GM12878 (cell line): ENCODE measurements at regions not wholly inside any gene's neighbourhood (a gene's known extent, or its start where the extent isn't known, plus 50 kb on each side); places are given as distances from the start of the nearest gene placed in this dataset.

Experiments used
- ATAC-seq: fragments of 200-7000 bp; cut with Tn5 transposase; 3 replicates; pipeline ENCODE4 v1.9.1; 2020; ENCODE audit warnings: mild to moderate bottlenecking, moderate library complexity
- BruUV-seq: library from RNA; stranded (reverse); fragments of 400-500 nt; replicated peaks from 2 replicates; lab custom pipeline; 2021; lab: Mats Ljungman, UMichigan
- CTCF ChIA-PET: fragments of 300-600 bp; sonication (Branson Sonifier 250); formaldehyde crosslinking; extraction: SDS; loops from one replicate; lab custom pipeline; 2021; ENCODE audit warnings: inconsistent platforms; lab: Yijun Ruan, JAX
- POLR2A ChIA-PET: fragments of 350-600 bp; formaldehyde crosslinking; extraction: SDS; loops from one replicate; lab custom pipeline; 2021; ENCODE audit warnings: inconsistent platforms; lab: Charles Lee
- RAD21 ChIA-PET: fragments of 300-600 bp; sonication (Branson Sonifier 250); formaldehyde crosslinking; loops from one replicate; lab custom pipeline; 2023; ENCODE audit warnings: antibody characterized with exemption; ENCODE audit not compliant: unreplicated experiment; lab: Charles Lee
- SMC1A ChIA-PET: fragments of 300-600 bp; sonication (Branson Sonifier 250); formaldehyde crosslinking; loops from one replicate; lab custom pipeline; 2023; ENCODE audit not compliant: unreplicated experiment, uncharacterized antibody; lab: Charles Lee
- DNase-seq: peaks from one replicate; pipeline ENCODE4 v3.0.0-alpha.2; 2011; ENCODE audit warnings: low read depth, low spot score
- FAIRE-seq: peaks from 3 replicates; lab custom pipeline; 2011; peaks lifted over from hg19 to GRCh38; lab: Jason Lieb, UNC
- H2AFZ ChIP-seq: 2 replicates; pipeline ENCODE4 v1.6.0; 2011; ENCODE audit warnings: low read depth, low read length, control low read depth; ENCODE audit not compliant: control insufficient read depth
- H3K27ac ChIP-seq: 2 replicates; pipeline ENCODE4 v1.5.1; 2011; ENCODE audit warnings: control low read depth; ENCODE audit not compliant: control insufficient read depth, insufficient read depth
- H3K27me3 ChIP-seq, 2 experiments: replicated peaks in 1 of 2; 2 replicates each; pipeline versions ENCODE4 v1.6.0 to v1.6.1; 2011; ENCODE audit warnings: low read length in 1 of 2; ENCODE audit not compliant: control insufficient read depth in 2 of 2, insufficient read depth in 2 of 2
- H3K36me3 ChIP-seq, 2 experiments: 2 replicates each; pipeline ENCODE4 v1.5.1; 2011; ENCODE audit warnings: low read length in 1 of 2; ENCODE audit not compliant: control insufficient read depth in 2 of 2, insufficient read depth in 2 of 2
- H3K4me1 ChIP-seq: 2 replicates; pipeline ENCODE4 v1.6.1; 2011; ENCODE audit warnings: mild to moderate bottlenecking, low read length, moderate library complexity, mixed read lengths; ENCODE audit not compliant: control insufficient read depth, insufficient read depth
- H3K4me2 ChIP-seq: 2 replicates; pipeline ENCODE4 v1.6.0; 2011; ENCODE audit warnings: control low read depth; ENCODE audit not compliant: control insufficient read depth, insufficient read depth
- H3K4me3 ChIP-seq: fragments of 200-600 bp; sonication (generic); 2 replicates; pipeline ENCODE4 v1.5.1; 2016
- H3K79me2 ChIP-seq: 2 replicates; pipeline ENCODE4 v1.6.0; 2011; ENCODE audit warnings: low read length; ENCODE audit not compliant: control insufficient read depth, insufficient read depth
- H3K9ac ChIP-seq: 2 replicates; pipeline ENCODE4 v1.8.0; 2011; ENCODE audit warnings: low read length, control low read depth, mixed read lengths; ENCODE audit not compliant: control insufficient read depth, insufficient read depth
- H3K9me3 ChIP-seq: replicated peaks from 3 replicates; pipeline ENCODE4 v1.5.1; 2011; ENCODE audit warnings: mild to moderate bottlenecking, low read length; ENCODE audit not compliant: control insufficient read depth, insufficient read depth
- H4K20me1 ChIP-seq: 2 replicates; pipeline ENCODE4 v1.6.0; 2011; ENCODE audit not compliant: control insufficient read depth, insufficient read depth
- CREM ChIP-seq: IDR thresholded peaks from 2 replicates; pipeline ENCODE4 v1.6.1; 2014; ENCODE audit warnings: antibody characterized with exemption, low read depth
- DPF2 ChIP-seq: fragments of 450-650 bp; IDR thresholded peaks from 2 replicates; pipeline ENCODE4 v1.6.1; 2017; ENCODE audit warnings: mild to moderate bottlenecking
- ESRRA ChIP-seq: IDR thresholded peaks from 2 replicates; pipeline ENCODE4 v1.6.1; 2012; ENCODE audit warnings: mild to moderate bottlenecking, low read length, improper control_type of control experiment
- HCFC1 ChIP-seq: fragments of 150-350 bp; IDR thresholded peaks from 2 replicates; pipeline ENCODE4 v1.6.1; 2014; ENCODE audit warnings: low read length
- REST ChIP-seq: IDR thresholded peaks from 2 replicates; pipeline ENCODE4 v1.6.1; 2012; ENCODE audit warnings: mild to moderate bottlenecking, low read depth, low read length
- ZNF207 ChIP-seq: fragments of 450-650 bp; IDR thresholded peaks from 2 replicates; pipeline ENCODE4 v1.6.1; 2014; ENCODE audit warnings: antibody characterized with exemption, mild to moderate bottlenecking, borderline replicate concordance
- WGBS: methylation state at CpG from one replicate; pipeline ENCODE4 v1.1.6; 2016; ENCODE audit warnings: low lambda C conversion rate; ENCODE audit not compliant: insufficient replicate concordance, insufficient coverage; ENCODE audit errors: missing lambda C conversion rate; 5-methylcytosine and 5-hydroxymethylcytosine counted together
- in situ Hi-C: fragments of 300-500 bp; cut with MboI; formaldehyde crosslinking; loops from 9 replicates; pipeline ENCODE4 v1.14.3; 2018; ENCODE audit warnings: mixed read lengths
- intact Hi-C: fragments of 100-400 bp; cut with micrococcal nuclease; formaldehyde crosslinking; loops from one replicate; pipeline ENCODE4 v1.14.2; 2022; ENCODE audit not compliant: unreplicated experiment
- TF ChIP-seq, protein P1 (sequence below): fragments of 450-650 bp; IDR thresholded peaks from 2 replicates; pipeline ENCODE4 v1.6.1; 2016; ENCODE audit warnings: mild to moderate bottlenecking, moderate library complexity, borderline replicate concordance

- WGBS, result 21% methylated on average over 4 of the region's 4 CpGs
- H3K27ac ChIP-seq, result no peak overlapping the region
- ChIA-PET POLR2A (no interaction called here), SMC1A (no interaction called here), CTCF (no interaction called here), RAD21 (no interaction called here)
- ATAC-seq, result no peak
- no peaks in the 10 kb centered on the region for H3K36me3 ChIP-seq
- H3K4me2 ChIP-seq, result no peak overlapping the region
- H3K9ac ChIP-seq, result no peak overlapping the region
- H2AFZ ChIP-seq, result no peak overlapping the region
- no peak for FAIRE-seq
- no peaks in the 10 kb centered on the region for H4K20me1 ChIP-seq
- no peaks in the 10 kb centered on the region for H3K27me3 ChIP-seq
- no peaks in the 10 kb centered on the region for H3K79me2 ChIP-seq
- intact Hi-C loops (no loop called here), in situ Hi-C loops (no loop called here)
- TF ChIP-seq CREM (no peak), ESRRA (no peak), HCFC1 (no peak), REST (no peak), ZNF207 (no peak), DPF2 (no peak)
- TF ChIP-seq, protein P1, sequence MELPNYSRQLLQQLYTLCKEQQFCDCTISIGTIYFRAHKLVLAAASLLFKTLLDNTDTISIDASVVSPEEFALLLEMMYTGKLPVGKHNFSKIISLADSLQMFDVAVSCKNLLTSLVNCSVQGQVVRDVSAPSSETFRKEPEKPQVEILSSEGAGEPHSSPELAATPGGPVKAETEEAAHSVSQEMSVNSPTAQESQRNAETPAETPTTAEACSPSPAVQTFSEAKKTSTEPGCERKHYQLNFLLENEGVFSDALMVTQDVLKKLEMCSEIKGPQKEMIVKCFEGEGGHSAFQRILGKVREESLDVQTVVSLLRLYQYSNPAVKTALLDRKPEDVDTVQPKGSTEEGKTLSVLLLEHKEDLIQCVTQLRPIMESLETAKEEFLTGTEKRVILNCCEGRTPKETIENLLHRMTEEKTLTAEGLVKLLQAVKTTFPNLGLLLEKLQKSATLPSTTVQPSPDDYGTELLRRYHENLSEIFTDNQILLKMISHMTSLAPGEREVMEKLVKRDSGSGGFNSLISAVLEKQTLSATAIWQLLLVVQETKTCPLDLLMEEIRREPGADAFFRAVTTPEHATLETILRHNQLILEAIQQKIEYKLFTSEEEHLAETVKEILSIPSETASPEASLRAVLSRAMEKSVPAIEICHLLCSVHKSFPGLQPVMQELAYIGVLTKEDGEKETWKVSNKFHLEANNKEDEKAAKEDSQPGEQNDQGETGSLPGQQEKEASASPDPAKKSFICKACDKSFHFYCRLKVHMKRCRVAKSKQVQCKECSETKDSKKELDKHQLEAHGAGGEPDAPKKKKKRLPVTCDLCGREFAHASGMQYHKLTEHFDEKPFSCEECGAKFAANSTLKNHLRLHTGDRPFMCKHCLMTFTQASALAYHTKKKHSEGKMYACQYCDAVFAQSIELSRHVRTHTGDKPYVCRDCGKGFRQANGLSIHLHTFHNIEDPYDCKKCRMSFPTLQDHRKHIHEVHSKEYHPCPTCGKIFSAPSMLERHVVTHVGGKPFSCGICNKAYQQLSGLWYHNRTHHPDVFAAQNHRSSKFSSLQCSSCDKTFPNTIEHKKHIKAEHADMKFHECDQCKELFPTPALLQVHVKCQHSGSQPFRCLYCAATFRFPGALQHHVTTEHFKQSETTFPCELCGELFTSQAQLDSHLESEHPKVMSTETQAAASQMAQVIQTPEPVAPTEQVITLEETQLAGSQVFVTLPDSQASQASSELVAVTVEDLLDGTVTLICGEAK, result no peak
- H3K4me1 ChIP-seq, result no peaks in the 10 kb centered on the region
- BruUV-seq, result no TSS peak
- H3K4me3 ChIP-seq, result no peak overlapping the region
- no peaks in the 10 kb centered on the region for H3K9me3 ChIP-seq
- no peak for DNase-seq
Observed at GRCh38 chr1:213692321-213692720, 295.5 kb upstream of the PROX1 start.
